RWPE1 (cell line): ENCODE measurements at regions not wholly inside any gene's neighbourhood (a gene's known extent, or its start where the extent isn't known, plus 50 kb on each side); places are given as distances from the start of the nearest gene placed in this dataset.

Source experiments
- CTCF ChIA-PET: fragments of 350-600 bp; sonication (Branson Sonifier 250); formaldehyde crosslinking; extraction: SDS; loops from one replicate; lab custom pipeline; 2021; lab: Yijun Ruan, JAX
- POLR2A ChIA-PET: fragments of 400-600 bp; formaldehyde crosslinking; extraction: SDS; loops from one replicate; lab custom pipeline; 2020; ENCODE audit warnings: antibody characterized with exemption; ENCODE audit not compliant: low non-redundant PET; lab: Yijun Ruan, JAX
- DNase-seq: peaks from one replicate; pipeline ENCODE4 v3.0.0; 2012; ENCODE audit warnings: low spot score
- H3K27ac ChIP-seq: fragments of 450-650 bp; 2 replicates; pipeline ENCODE4 v1.5.1; 2017
- TF ChIP-seq, protein P1 (sequence below): fragments of 450-650 bp; conservative IDR thresholded peaks from 2 replicates; pipeline ENCODE4 v1.5.1; 2017; ENCODE audit warnings: low read depth, mild to moderate bottlenecking

DNA sequence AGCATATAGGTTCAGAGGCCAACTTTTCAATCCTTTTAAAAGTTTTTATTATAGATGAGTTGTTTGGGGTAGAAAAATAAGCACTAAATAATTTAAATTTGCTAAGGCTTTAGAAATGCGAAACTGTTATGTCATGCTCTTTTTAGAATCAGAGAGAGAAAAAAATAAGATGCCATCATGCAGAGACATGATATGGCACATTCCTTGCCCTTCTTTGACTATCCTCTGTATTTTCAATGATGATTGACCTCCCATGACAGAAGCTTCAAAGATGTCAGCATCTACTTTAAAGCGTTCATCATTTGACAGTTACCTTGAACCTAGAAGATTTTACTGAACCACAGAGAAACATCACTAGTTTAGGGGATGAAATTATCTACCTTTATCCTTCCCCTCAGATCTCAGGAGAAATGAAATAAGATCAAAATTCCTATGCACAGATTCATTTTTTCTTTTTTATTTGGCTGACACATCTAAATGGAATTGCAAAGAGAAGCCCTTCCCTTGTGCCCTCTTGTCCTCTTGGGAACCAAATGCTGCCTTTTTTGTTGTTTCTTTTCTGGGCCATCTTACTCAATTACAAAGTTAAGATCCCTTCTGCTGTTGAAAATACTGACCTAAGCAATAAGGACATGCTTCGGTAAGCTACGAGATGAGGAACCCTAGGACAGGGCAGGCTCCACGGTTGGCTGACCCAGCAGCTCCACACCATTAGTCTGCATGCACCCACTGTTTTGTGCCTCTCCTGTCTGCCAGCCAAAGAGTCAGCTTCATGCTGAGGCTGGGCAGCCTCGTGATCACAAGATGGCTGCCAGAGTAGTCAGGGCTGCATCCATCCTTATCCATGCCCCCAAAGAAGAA is 289.7 kb upstream of the TPM1 start:
- no peak for DNase-seq
- ChIA-PET POLR2A (no interaction called here), CTCF (interaction anchor here (1.3 kb wide), 1 partner anchor 10 kb away, joined by 9 read pairs; no protein-coding TSS in a partner anchor)
- TF ChIP-seq, protein P1, sequence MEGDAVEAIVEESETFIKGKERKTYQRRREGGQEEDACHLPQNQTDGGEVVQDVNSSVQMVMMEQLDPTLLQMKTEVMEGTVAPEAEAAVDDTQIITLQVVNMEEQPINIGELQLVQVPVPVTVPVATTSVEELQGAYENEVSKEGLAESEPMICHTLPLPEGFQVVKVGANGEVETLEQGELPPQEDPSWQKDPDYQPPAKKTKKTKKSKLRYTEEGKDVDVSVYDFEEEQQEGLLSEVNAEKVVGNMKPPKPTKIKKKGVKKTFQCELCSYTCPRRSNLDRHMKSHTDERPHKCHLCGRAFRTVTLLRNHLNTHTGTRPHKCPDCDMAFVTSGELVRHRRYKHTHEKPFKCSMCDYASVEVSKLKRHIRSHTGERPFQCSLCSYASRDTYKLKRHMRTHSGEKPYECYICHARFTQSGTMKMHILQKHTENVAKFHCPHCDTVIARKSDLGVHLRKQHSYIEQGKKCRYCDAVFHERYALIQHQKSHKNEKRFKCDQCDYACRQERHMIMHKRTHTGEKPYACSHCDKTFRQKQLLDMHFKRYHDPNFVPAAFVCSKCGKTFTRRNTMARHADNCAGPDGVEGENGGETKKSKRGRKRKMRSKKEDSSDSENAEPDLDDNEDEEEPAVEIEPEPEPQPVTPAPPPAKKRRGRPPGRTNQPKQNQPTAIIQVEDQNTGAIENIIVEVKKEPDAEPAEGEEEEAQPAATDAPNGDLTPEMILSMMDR: no peak
- 0 out of 2 replicates have a peak overlapping the region, but pooled peaks have one; percentile 15 for H3K27ac ChIP-seq

DNA sequence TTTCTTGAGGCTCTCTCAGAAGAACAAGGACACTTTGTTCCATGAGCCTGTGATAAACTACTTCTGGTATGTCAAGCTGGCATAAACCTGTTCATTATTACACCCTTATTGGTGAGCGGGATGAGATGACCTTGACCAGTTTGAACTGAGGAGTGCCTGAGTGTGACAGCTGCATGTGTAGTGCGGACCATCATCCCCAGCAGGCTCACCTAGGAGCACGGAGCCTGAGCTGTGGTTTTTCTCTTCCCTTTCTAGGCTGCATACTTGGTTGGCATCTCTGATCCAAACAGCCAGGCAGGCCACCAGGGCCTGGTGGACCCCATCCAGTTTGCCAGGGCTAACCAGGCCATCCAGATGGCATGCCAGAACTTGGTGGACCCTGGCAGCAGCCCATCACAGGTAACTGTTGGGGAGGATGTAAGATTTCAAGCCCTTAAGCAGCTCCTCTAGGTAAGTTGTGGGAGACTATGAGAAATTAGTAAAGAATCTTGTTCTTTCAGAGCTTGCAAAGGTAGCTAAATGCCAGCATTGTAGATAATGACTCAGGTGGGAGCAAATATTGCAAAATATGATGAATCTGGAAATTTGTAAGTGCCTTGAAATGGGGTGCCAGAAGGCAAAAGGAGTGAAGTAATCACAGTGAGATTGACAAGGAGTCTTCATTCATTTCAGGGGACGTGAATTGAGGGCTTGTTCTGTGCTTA is 288.9 kb upstream of the TPM1 start:
- TF ChIP-seq, protein P1: no peak
- CTCF ChIA-PET: interaction anchor here (1.3 kb wide), 1 partner anchor 11 kb away, joined by 9 read pairs; no protein-coding TSS in a partner anchor
- 0 out of 2 replicates have a peak overlapping the region, but pooled peaks have one; percentile 15 for H3K27ac ChIP-seq
- DNase-seq: peak; percentile 61
- POLR2A ChIA-PET: no interaction called here

DNA sequence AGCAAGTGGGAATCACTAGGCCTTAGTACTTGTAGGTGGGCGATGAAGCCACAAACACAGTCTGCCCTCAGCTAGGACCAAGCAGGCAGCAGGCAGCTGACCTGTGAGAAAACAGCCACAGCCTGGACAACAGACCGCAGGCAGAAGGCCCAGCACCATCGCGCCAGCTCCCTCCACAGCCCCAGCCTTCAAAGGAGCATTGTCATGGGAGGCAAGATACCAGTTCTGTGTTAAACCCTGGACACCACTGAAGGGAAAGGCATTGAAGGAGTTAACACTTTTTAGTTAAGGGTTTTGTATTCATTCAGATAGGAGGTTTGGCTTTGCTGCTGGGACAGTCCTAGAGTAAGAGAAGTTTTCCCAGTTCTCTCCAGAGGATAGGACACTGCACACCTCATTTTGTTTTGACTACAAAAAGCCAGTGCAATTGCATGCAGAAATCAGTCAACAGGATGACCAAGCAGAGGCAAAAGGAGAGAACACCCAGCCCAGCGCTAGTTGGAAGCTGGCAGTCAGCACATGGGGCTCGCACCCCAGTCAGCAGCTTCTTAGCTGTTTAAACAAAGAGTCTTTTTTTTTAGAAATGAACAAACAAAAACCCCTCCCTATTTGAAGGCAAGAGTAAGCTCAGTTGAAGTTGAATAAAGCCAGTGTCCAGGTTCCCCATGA is 286.1 kb upstream of the TPM1 start:
- POLR2A ChIA-PET: no interaction called here
- no peak overlapping the region for H3K27ac ChIP-seq
- CTCF ChIA-PET: interaction anchor here (0.7 to 2.9 kb wide), 2 partner anchors 14 to 329 kb away, joined by 3 to 21 read pairs; no protein-coding TSS in a partner anchor
- TF ChIP-seq, protein P1: no peak
- DNase-seq: no peak

DNA sequence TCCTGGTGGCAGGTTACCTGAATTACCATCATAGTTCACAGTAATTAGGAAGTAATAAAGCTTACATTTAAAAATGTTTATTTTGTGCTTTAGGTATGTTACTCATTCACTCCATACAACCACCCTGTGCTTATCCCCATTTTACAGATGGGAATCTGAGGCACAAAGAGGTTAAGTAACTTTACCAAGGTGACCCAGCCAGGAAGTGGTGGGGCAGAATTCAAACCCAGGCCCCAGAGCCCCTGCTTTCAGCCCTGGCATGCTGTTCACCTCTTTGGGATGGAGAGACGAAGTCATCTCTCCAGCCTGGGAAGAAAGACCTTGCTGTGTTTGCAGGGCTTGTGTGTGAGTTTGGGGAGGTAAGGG is 285.6 kb upstream of the TPM1 start:
- ChIA-PET POLR2A (no interaction called here), CTCF (interaction anchor here (0.7 to 2.9 kb wide), 2 partner anchors 14 to 329 kb away, joined by 3 to 21 read pairs; no protein-coding TSS in a partner anchor)
- peak overlapping the region; percentile 81 for H3K27ac ChIP-seq
- TF ChIP-seq, protein P1: no peak
- DNase-seq: no peak

DNA sequence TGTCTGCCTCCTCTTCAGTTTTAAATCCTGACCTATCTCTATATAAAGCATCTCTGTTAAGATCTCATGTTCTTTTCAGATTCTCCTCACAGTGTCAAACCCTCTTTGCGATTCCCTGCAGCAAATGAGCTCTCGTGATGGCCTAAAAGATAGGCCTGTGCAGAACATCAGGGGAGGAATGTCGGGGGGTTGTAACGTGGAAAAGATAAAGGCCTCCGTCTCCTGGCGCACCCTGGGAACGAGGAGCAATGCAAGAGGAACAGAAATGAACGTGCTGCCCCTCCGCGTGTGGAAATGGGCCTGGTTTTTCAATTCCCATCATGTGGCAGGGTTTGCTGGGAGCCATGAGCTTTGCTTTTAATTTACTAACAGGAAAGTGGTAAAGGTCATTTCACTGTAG is 285.0 kb upstream of the TPM1 start:
- no peak for DNase-seq
- H3K27ac ChIP-seq: peak overlapping the region; percentile 81
- TF ChIP-seq, protein P1: no peak
- CTCF ChIA-PET: interaction anchor here (0.6 to 2.9 kb wide), 5 partner anchors 13 to 330 kb away, joined by 3 to 21 read pairs (median 4); no protein-coding TSS in a partner anchor
- POLR2A ChIA-PET: no interaction called here
